ENCODE measurements at regions not wholly inside any gene's neighbourhood (a gene's known extent, or its start where the extent isn't known, plus 50 kb on each side); places are given as distances from the start of the nearest gene placed in this dataset.
"Not testable (repeated sequence)": the region's sequence is repeated elsewhere in the genome, so short reads cannot be mapped to it uniquely, and the experiment has no call there.

GRCh38 chr12:40431169-40431568 is 206.4 kb downstream of the LRRK2 start:
- no peaks in the 10 kb centered on the region for H3K36me3 Mint-ChIP-seq (ENCODE audit: low read depth)
- H3K27ac Mint-ChIP-seq, result no peak overlapping the region
- intact Hi-C loops (cut with micrococcal nuclease), result no loop called here
- H3K27me3 Mint-ChIP-seq (ENCODE audit: low read depth), result no peaks in the 10 kb centered on the region
- H3K4me3 Mint-ChIP-seq (ENCODE audit: low read depth), result no peak overlapping the region
- H3K4me1 Mint-ChIP-seq (ENCODE audit: low read depth), result no peaks in the 10 kb centered on the region
- no peak for DNase-seq (ENCODE audit: low spot score)
- no peaks in the 10 kb centered on the region for H3K9me3 Mint-ChIP-seq

- intact Hi-C loops (cut with micrococcal nuclease), result no loop called here
- Mint-ChIP-seq H3K4me1 (ENCODE audit: low read depth) (no peaks in the 10 kb centered on the region), H3K36me3 (ENCODE audit: low read depth) (no peaks in the 10 kb centered on the region), H3K4me3 (ENCODE audit: low read depth) (no peak overlapping the region), H3K27me3 (ENCODE audit: low read depth) (no peaks in the 10 kb centered on the region), H3K27ac (no peak overlapping the region), H3K9me3 (no peaks in the 10 kb centered on the region)
- no peak for DNase-seq (ENCODE audit: low spot score)
These were observed 210.5 kb downstream of the LRRK2 start for GRCh38 chr12:40435251-40435650.

- Mint-ChIP-seq H3K27ac (no peak overlapping the region), H3K9me3 (no peaks in the 10 kb centered on the region), H3K4me1 (ENCODE audit: low read depth) (no peaks in the 10 kb centered on the region), H3K27me3 (ENCODE audit: low read depth) (no peaks in the 10 kb centered on the region), H3K4me3 (ENCODE audit: low read depth) (no peak overlapping the region), H3K36me3 (ENCODE audit: low read depth) (no peaks in the 10 kb centered on the region)
- no peak for DNase-seq (ENCODE audit: low spot score)
- intact Hi-C loops (cut with micrococcal nuclease), result no loop called here
These were observed 211.2 kb downstream of the LRRK2 start for GRCh38 chr12:40435951-40436350.

GRCh38 chr12:40436564-40436963 is 211.8 kb downstream of the LRRK2 start:
- H3K27ac Mint-ChIP-seq, result no peak overlapping the region
- no peaks in the 10 kb centered on the region for H3K9me3 Mint-ChIP-seq
- intact Hi-C loops (cut with micrococcal nuclease), result no loop called here
- H3K27me3 Mint-ChIP-seq (ENCODE audit: low read depth), result no peaks in the 10 kb centered on the region
- no peaks in the 10 kb centered on the region for H3K36me3 Mint-ChIP-seq (ENCODE audit: low read depth)
- no peak for DNase-seq (ENCODE audit: low spot score)
- no peak overlapping the region for H3K4me3 Mint-ChIP-seq (ENCODE audit: low read depth)
- H3K4me1 Mint-ChIP-seq (ENCODE audit: low read depth), result no peaks in the 10 kb centered on the region

GRCh38 chr12:40439771-40440492 is 215.1 kb downstream of the LRRK2 start:
- H3K4me3 Mint-ChIP-seq (ENCODE audit: low read depth), result no peak overlapping the region
- H3K27me3 Mint-ChIP-seq (ENCODE audit: low read depth), result no peaks in the 10 kb centered on the region
- intact Hi-C loops (cut with micrococcal nuclease), result no loop called here
- DNase-seq (ENCODE audit: low spot score), result no peak
- H3K4me1 Mint-ChIP-seq (ENCODE audit: low read depth), result no peaks in the 10 kb centered on the region
- no peak overlapping the region for H3K27ac Mint-ChIP-seq
- H3K9me3 Mint-ChIP-seq, result no peaks in the 10 kb centered on the region
- H3K36me3 Mint-ChIP-seq (ENCODE audit: low read depth), result no peaks in the 10 kb centered on the region

- H3K27ac Mint-ChIP-seq, result no peak overlapping the region
- H3K9me3 Mint-ChIP-seq, result no peaks in the 10 kb centered on the region
- H3K27me3 Mint-ChIP-seq (ENCODE audit: low read depth), result no peaks in the 10 kb centered on the region
- H3K4me3 Mint-ChIP-seq (ENCODE audit: low read depth), result no peak overlapping the region
- intact Hi-C loops (cut with micrococcal nuclease), result no loop called here
- H3K36me3 Mint-ChIP-seq (ENCODE audit: low read depth), result no peaks in the 10 kb centered on the region
- H3K4me1 Mint-ChIP-seq (ENCODE audit: low read depth), result no peaks in the 10 kb centered on the region
- no peak for DNase-seq (ENCODE audit: low spot score)
These were observed 219.4 kb downstream of the LRRK2 start for GRCh38 chr12:40444174-40444573.

GRCh38 chr12:40446385-40446784 is 221.6 kb downstream of the LRRK2 start:
- intact Hi-C loops (cut with micrococcal nuclease), result no loop called here
- H3K36me3 Mint-ChIP-seq (ENCODE audit: low read depth), result no peaks in the 10 kb centered on the region
- H3K4me3 Mint-ChIP-seq (ENCODE audit: low read depth), result no peak overlapping the region
- no peaks in the 10 kb centered on the region for H3K9me3 Mint-ChIP-seq
- no peaks in the 10 kb centered on the region for H3K27me3 Mint-ChIP-seq (ENCODE audit: low read depth)
- DNase-seq (ENCODE audit: low spot score), result no peak
- no peak overlapping the region for H3K27ac Mint-ChIP-seq
- no peaks in the 10 kb centered on the region for H3K4me1 Mint-ChIP-seq (ENCODE audit: low read depth)

GRCh38 chr12:40448523-40448922 is 223.7 kb downstream of the LRRK2 start:
- H3K27me3 Mint-ChIP-seq (ENCODE audit: low read depth); H3K27ac Mint-ChIP-seq; H3K36me3 Mint-ChIP-seq (ENCODE audit: low read depth); H3K4me3 Mint-ChIP-seq (ENCODE audit: low read depth); intact Hi-C loops (cut with micrococcal nuclease); DNase-seq (ENCODE audit: low spot score); H3K9me3 Mint-ChIP-seq; H3K4me1 Mint-ChIP-seq (ENCODE audit: low read depth): not testable (repeated sequence)

GRCh38 chr12:40451661-40452060 is 226.9 kb downstream of the LRRK2 start:
- H3K9me3 Mint-ChIP-seq, result no peaks in the 10 kb centered on the region
- H3K36me3 Mint-ChIP-seq (ENCODE audit: low read depth), result no peaks in the 10 kb centered on the region
- no peaks in the 10 kb centered on the region for H3K4me1 Mint-ChIP-seq (ENCODE audit: low read depth)
- DNase-seq (ENCODE audit: low spot score), result no peak
- no peaks in the 10 kb centered on the region for H3K27me3 Mint-ChIP-seq (ENCODE audit: low read depth)
- intact Hi-C loops (cut with micrococcal nuclease), result no loop called here
- H3K4me3 Mint-ChIP-seq (ENCODE audit: low read depth), result no peak overlapping the region
- no peak overlapping the region for H3K27ac Mint-ChIP-seq

GRCh38 chr12:40464121-40464520 is 228.1 kb upstream of the CNTN1 start:
- no peak overlapping the region for H3K27ac Mint-ChIP-seq
- peaks cover 10% of the 10 kb centered on the region for H3K9me3 Mint-ChIP-seq
- H3K36me3 Mint-ChIP-seq (ENCODE audit: low read depth), result no peaks in the 10 kb centered on the region
- H3K4me1 Mint-ChIP-seq (ENCODE audit: low read depth), result no peaks in the 10 kb centered on the region
- no peaks in the 10 kb centered on the region for H3K27me3 Mint-ChIP-seq (ENCODE audit: low read depth)
- H3K4me3 Mint-ChIP-seq (ENCODE audit: low read depth), result no peak overlapping the region
- DNase-seq (ENCODE audit: low spot score), result no peak
- intact Hi-C loops (cut with micrococcal nuclease), result no loop called here

GRCh38 chr12:40469736-40470135 is 222.5 kb upstream of the CNTN1 start:
- DNase-seq (ENCODE audit: low spot score), result no peak
- Mint-ChIP-seq H3K9me3 (no peaks in the 10 kb centered on the region), H3K4me3 (ENCODE audit: low read depth) (no peak overlapping the region), H3K27ac (no peak overlapping the region), H3K27me3 (ENCODE audit: low read depth) (no peaks in the 10 kb centered on the region), H3K4me1 (ENCODE audit: low read depth) (no peaks in the 10 kb centered on the region), H3K36me3 (ENCODE audit: low read depth) (no peaks in the 10 kb centered on the region)
- intact Hi-C loops (cut with micrococcal nuclease), result no loop called here

GRCh38 chr12:40473962-40474361 is 218.3 kb upstream of the CNTN1 start:
- H3K4me1 Mint-ChIP-seq (ENCODE audit: low read depth), result no peaks in the 10 kb centered on the region
- DNase-seq (ENCODE audit: low spot score), result no peak
- H3K36me3 Mint-ChIP-seq (ENCODE audit: low read depth), result no peaks in the 10 kb centered on the region

GRCh38 chr12:40474630-40475029 is 217.6 kb upstream of the CNTN1 start:
- DNase-seq (ENCODE audit: low spot score), result no peak
- H3K4me1 Mint-ChIP-seq (ENCODE audit: low read depth), result no peaks in the 10 kb centered on the region
- no peak overlapping the region for H3K4me3 Mint-ChIP-seq (ENCODE audit: low read depth)
- no peaks in the 10 kb centered on the region for H3K27me3 Mint-ChIP-seq (ENCODE audit: low read depth)
- H3K9me3 Mint-ChIP-seq, result peaks cover 17% of the 10 kb centered on the region
- H3K27ac Mint-ChIP-seq, result no peak overlapping the region
- intact Hi-C loops (cut with micrococcal nuclease), result no loop called here
- H3K36me3 Mint-ChIP-seq (ENCODE audit: low read depth), result no peaks in the 10 kb centered on the region

More at GRCh38 chr12:40473962-40474361, 218.3 kb upstream of the CNTN1 start:
- Mint-ChIP-seq H3K4me3 (ENCODE audit: low read depth) (no peak overlapping the region), H3K27me3 (ENCODE audit: low read depth) (no peaks in the 10 kb centered on the region), H3K9me3 (peaks cover 10% of the 10 kb centered on the region), H3K27ac (no peak overlapping the region)
- intact Hi-C loops (cut with micrococcal nuclease), result no loop called here

- intact Hi-C loops (cut with micrococcal nuclease), result no loop called here
- H3K36me3 Mint-ChIP-seq (ENCODE audit: low read depth), result no peaks in the 10 kb centered on the region
- no peak overlapping the region for H3K4me3 Mint-ChIP-seq (ENCODE audit: low read depth)
These were observed 192.4 kb upstream of the CNTN1 start for GRCh38 chr12:40499856-40500255.

More at GRCh38 chr12:40499856-40500255, 192.4 kb upstream of the CNTN1 start:
- no peaks in the 10 kb centered on the region for H3K9me3 Mint-ChIP-seq
- H3K27me3 Mint-ChIP-seq (ENCODE audit: low read depth), result no peaks in the 10 kb centered on the region
- no peaks in the 10 kb centered on the region for H3K4me1 Mint-ChIP-seq (ENCODE audit: low read depth)
- no peak overlapping the region for H3K27ac Mint-ChIP-seq
- DNase-seq (ENCODE audit: low spot score), result no peak

All from activated T-helper 2 cell treated with anti-CD3 and anti-CD28 coated beads, Interferon-gamma antibody, Interleukin-2, Interleukin-4, amounts not matched to agents 10 μg/mL and 5 μg/mL and 100 μg/mL, durations not matched to agents 14 hours and 24 hours and 36 hours (primary cell).